DMS 273 (cell line): ENCODE measurements at regions not wholly inside any gene's neighbourhood (a gene's known extent, or its start where the extent isn't known, plus 50 kb on each side); places are given as distances from the start of the nearest gene placed in this dataset.

Experiments used
- DNase-seq: peaks from one replicate; lab custom pipeline; 2025; ENCODE audit not compliant: unreplicated experiment; lab: John Stamatoyannopoulos, UW

- no peak for DNase-seq
Observed at GRCh38 chr15:39488961-39489360, 91.9 kb upstream of the THBS1 start.

DNA sequence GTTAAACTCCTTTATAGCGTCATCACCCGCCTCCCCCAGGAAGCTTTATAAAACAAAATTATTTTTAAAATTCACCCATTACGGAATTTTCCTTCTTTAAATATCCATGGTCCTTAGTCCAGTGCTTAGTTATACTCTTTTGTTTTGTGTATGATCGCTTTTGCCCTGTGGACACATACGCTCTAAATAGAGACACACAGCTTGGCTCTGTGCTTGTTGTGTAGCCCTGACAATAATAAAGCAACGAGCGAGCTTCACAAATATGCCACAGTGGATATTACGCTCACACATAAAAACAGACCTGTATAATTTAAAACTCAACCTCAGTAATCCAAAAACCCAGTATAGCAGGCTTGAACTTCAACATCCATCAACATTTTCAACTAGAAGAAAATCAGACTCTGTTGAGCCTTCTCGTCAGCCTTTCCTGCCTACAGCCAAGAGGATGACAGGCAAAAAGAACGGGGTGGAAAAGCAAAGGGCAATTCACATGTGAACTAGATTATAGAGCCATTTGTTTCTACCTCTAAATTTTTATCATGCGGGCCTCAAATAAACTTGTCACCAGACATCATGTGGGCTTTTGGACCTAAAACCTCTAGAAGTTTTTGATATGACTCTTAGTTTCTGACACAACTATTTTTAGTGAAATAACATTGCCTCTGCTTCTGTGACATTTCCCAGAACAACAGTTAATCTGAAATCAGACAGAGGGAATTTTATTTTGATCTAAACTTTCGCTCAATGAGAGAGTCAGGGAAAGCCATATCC is 89.6 kb upstream of the THBS1 start:
- DNase-seq = no peak

- no peak for DNase-seq
Observed at GRCh38 chr15:39491886-39492490, 88.9 kb upstream of the THBS1 start.

GRCh38 chr15:39493424-39494067 is 87.3 kb upstream of the THBS1 start:
- DNase-seq = no peak

- DNase-seq = no peak
Observed at GRCh38 chr15:39494462-39494861, 86.4 kb upstream of the THBS1 start.

DNA sequence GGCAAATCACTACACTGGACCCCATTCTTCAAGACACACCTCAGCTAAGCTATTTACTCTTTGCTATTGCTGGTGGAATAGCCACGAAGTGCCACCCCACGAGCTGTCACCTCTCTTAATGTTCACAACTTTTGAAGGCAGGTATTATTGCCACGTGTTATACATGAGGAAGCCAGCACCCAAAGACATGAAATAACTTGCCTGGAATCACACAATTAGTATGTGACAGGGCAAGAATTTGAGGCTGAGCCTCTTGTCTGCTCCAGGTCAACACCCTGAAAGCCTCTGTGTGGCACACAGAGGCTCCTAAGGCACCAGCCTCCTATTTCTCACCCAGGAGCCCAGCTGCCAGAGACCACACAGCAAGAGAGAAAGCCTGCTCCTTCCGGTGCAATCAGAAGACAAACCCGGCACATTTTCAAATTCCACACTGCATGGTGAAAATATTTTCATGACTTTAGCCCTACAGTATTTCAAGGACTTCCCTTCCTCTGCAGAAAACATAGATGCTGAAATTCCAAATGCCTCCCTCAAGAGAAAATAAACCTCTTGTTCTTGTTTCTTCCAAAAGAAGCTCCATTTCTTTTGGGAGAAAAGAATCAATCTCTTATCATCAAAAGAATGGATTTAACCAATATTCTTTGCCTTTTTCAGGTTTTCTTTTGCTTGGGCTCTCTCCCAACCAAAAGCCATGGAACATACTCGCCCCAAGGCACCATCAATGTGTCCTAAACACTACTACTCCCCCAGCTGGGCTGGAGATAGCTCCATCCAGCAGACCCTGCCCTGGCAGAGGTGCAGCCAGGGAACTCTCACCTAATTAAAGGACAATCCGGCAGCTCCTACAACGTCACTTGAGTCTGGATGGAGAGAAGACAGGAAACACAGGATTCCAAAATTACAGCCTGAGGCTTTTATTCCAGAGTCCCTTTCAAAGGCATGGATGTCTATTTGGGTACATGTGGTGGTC is 84.7 kb upstream of the THBS1 start:
- no peak for DNase-seq

GRCh38 chr15:39497016-39497758 is 83.7 kb upstream of the THBS1 start:
- DNase-seq = no peak

DNA sequence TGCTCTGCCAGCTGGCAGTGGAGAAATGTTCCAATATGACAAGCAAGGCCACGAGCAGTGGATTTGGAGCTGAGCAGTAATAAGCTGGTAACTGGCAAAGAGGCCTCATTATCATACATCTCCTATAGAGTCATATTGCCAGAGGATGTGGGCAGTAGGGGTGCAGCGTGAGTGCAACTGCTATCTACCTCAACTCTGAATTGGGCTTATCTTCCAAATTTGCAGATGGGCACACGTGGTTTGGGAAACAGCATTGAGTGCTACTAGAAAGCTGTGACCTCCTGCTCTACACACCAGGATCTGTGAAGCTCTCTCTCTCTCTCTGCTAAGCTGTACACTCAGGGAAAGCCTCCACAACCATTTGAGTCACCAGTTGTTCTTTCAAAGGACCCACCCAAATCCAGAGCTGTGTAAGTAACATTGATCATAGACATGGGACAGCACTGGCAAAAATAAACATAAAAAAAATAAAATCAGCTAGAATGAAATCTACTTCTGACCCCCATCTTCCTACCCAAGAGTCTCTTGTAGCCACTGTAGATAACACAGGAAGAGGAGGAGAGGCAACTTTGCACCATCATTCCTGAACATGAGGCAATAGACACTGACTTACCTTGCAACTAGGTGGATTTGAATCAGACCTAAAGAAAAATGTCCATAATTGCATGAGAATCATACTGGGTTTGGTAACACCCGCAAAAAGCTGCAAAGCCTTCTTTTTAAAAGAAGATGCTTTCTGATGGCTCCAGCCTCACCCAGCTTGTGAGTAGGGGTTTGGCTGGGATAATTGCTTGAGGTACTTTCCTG is 82.9 kb upstream of the THBS1 start:
- DNase-seq = no peak

- no peak for DNase-seq
Observed at GRCh38 chr15:39498629-39499028, 82.2 kb upstream of the THBS1 start.

DNA sequence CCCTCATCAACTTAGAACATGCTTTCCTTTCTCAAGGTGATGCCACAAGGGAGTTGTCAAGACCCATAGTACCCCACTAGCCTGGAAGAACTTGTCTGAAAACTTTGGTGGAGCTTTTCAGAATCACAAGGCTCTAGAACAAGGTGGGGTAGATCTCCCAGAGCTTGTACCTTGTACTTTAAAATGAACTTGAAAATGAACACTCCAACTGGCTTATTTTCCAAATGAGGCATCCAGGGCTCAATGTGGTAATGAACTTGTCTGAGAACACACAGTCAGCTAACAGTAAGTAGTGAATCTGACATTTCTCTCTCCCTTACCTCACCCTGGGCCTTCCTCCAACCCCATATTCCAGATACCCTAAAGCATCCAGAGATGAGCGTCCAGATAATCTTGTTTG is 81.8 kb upstream of the THBS1 start:
- DNase-seq = no peak

- no peak for DNase-seq
Observed at GRCh38 chr15:39499681-39500080, 81.2 kb upstream of the THBS1 start.

GRCh38 chr15:39501366-39502081 is 79.4 kb upstream of the THBS1 start:
- DNase-seq = no peak

DNA sequence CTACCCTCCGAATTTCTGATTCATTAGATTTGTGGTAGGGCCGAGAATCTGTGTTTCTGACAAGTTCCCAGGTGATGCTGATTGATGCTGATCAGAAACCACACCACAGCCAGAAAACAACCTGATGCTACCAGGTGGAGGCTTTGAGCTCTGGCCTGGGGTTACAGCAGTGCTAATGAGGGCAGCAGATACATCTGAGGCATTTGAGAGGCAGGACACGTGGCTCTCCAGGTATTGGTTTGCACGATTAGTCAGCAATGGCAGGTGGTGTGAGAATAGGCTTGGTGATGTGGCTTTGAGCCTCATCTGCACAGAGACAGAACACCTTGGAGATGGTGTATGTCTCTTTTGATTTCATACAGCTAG is 78.8 kb upstream of the THBS1 start:
- DNase-seq = no peak

DNA sequence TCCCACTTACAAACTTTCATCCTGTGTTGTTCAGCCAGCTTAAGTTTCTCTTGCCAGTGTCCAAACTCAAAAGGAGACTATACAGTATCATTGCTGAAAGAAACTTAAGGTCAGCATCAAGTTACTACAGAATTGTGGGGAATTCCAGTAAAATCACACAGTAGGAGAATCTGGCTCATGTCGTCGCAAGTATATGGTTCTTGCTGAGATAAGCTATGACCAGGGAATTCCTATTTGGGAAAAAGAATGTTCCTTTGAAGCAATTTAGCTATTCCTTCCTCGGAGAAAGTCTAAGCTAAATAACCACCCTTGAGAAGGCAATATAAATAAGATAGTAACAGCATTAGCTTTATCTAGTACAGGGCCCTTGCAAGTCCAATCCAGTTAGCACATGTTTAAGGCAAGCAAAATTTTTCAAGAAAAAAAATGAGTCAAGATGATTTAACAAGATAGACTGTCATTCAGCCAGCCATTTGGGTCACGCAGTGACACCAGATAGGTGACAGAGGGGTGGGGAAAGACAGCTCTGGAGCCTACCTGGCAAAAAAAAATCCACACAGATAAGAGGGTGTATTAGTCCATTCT is 78.2 kb upstream of the THBS1 start:
- DNase-seq = no peak

- no peak for DNase-seq
Observed at GRCh38 chr15:39503526-39503925, 77.4 kb upstream of the THBS1 start.

- DNase-seq = no peak
Observed at GRCh38 chr15:39504808-39505207, 76.1 kb upstream of the THBS1 start.

- no peak for DNase-seq
Observed at GRCh38 chr15:39506146-39506545, 74.7 kb upstream of the THBS1 start.

- DNase-seq = no peak
Observed at GRCh38 chr15:39508536-39508935, 72.3 kb upstream of the THBS1 start.
